ENCODE measurements at regions not wholly inside any gene's neighbourhood (a gene's known extent, or its start where the extent isn't known, plus 50 kb on each side); places are given as distances from the start of the nearest gene placed in this dataset.
"Not testable (repeated sequence)": the region's sequence is repeated elsewhere in the genome, so short reads cannot be mapped to it uniquely, and the experiment has no call there.

GRCh38 chr14:106268013-106268727, 741.8 kb downstream of the TMEM121 start:
- H3K36me3 ChIP-seq (ENCODE audit: control insufficient read depth, insufficient read depth, low read length), result no peaks in the 10 kb centered on the region
- no peak for DNase-seq
- H3K9me3 ChIP-seq (ENCODE audit: control insufficient read depth, low read depth, low read length), result peaks cover 2% of the 10 kb centered on the region
- no peak overlapping the region for H3K4me3 ChIP-seq (ENCODE audit: low read length)
- H3K27me3 ChIP-seq (ENCODE audit: control insufficient read depth, insufficient read depth, low read length), result no peaks in the 10 kb centered on the region
- H3K27ac ChIP-seq (ENCODE audit: low read length), result no peak overlapping the region
- no CpG with 5 or more reads among the region's 17 CpGs for WGBS (ENCODE audit: insufficient coverage, low lambda C conversion rate)
- no peaks in the 10 kb centered on the region for H3K4me1 ChIP-seq (ENCODE audit: control insufficient read depth, insufficient read depth, low read length)

- H3K4me3 ChIP-seq (ENCODE audit: low read length), result no peak overlapping the region
- H3K4me1 ChIP-seq (ENCODE audit: control insufficient read depth, insufficient read depth, low read length), result no peaks in the 10 kb centered on the region
- no peaks in the 10 kb centered on the region for H3K27me3 ChIP-seq (ENCODE audit: control insufficient read depth, insufficient read depth, low read length)
- H3K27ac ChIP-seq (ENCODE audit: low read length), result no peak overlapping the region
- peaks cover 2% of the 10 kb centered on the region for H3K9me3 ChIP-seq (ENCODE audit: control insufficient read depth, low read depth, low read length)
- H3K36me3 ChIP-seq (ENCODE audit: control insufficient read depth, insufficient read depth, low read length), result no peaks in the 10 kb centered on the region
- WGBS (ENCODE audit: insufficient coverage, low lambda C conversion rate), result 67% methylated on average over 1 of the region's 2 CpGs
- DNase-seq, result no peak
These were observed 742.6 kb downstream of the TMEM121 start for GRCh38 chr14:106269029-106269428.

- Histone ChIP-seq H3K27ac (ENCODE audit: low read length) (no peak overlapping the region), H3K36me3 (ENCODE audit: control insufficient read depth, insufficient read depth, low read length) (no peaks in the 10 kb centered on the region), H3K4me1 (ENCODE audit: control insufficient read depth, insufficient read depth, low read length) (no peaks in the 10 kb centered on the region), H3K27me3 (ENCODE audit: control insufficient read depth, insufficient read depth, low read length) (no peaks in the 10 kb centered on the region), H3K4me3 (ENCODE audit: low read length) (no peak overlapping the region), H3K9me3 (ENCODE audit: control insufficient read depth, low read depth, low read length) (peaks cover 2% of the 10 kb centered on the region)
- no peak for DNase-seq
- no CpG with 5 or more reads among the region's 12 CpGs for WGBS (ENCODE audit: insufficient coverage, low lambda C conversion rate)
These were observed 743.2 kb downstream of the TMEM121 start for GRCh38 chr14:106269451-106270204.

GRCh38 chr14:106270476-106271121, 744.2 kb downstream of the TMEM121 start:
- H3K27me3 ChIP-seq (ENCODE audit: control insufficient read depth, insufficient read depth, low read length); H3K9me3 ChIP-seq (ENCODE audit: control insufficient read depth, low read depth, low read length); H3K27ac ChIP-seq (ENCODE audit: low read length); DNase-seq; H3K4me1 ChIP-seq (ENCODE audit: control insufficient read depth, insufficient read depth, low read length); H3K36me3 ChIP-seq (ENCODE audit: control insufficient read depth, insufficient read depth, low read length); H3K4me3 ChIP-seq (ENCODE audit: low read length): not testable (repeated sequence)
- WGBS (ENCODE audit: insufficient coverage, low lambda C conversion rate), result 44% methylated on average over 1 of the region's 4 CpGs

- WGBS (ENCODE audit: insufficient coverage, low lambda C conversion rate), result no CpG with 5 or more reads among the region's 12 CpGs
- Histone ChIP-seq H3K4me3 (ENCODE audit: low read length) (no peak overlapping the region), H3K27me3 (ENCODE audit: control insufficient read depth, insufficient read depth, low read length) (no peaks in the 10 kb centered on the region), H3K9me3 (ENCODE audit: control insufficient read depth, low read depth, low read length) (no peaks in the 10 kb centered on the region), H3K4me1 (ENCODE audit: control insufficient read depth, insufficient read depth, low read length) (no peaks in the 10 kb centered on the region), H3K27ac (ENCODE audit: low read length) (no peak overlapping the region), H3K36me3 (ENCODE audit: control insufficient read depth, insufficient read depth, low read length) (no peaks in the 10 kb centered on the region)
- no peak for DNase-seq
These were observed 750.2 kb downstream of the TMEM121 start for GRCh38 chr14:106276326-106277267.

GRCh38 chr14:106277503-106277902, 751.1 kb downstream of the TMEM121 start:
- no peaks in the 10 kb centered on the region for H3K27me3 ChIP-seq (ENCODE audit: control insufficient read depth, insufficient read depth, low read length)
- H3K27ac ChIP-seq (ENCODE audit: low read length), result no peak overlapping the region
- H3K36me3 ChIP-seq (ENCODE audit: control insufficient read depth, insufficient read depth, low read length), result no peaks in the 10 kb centered on the region
- no peak for DNase-seq
- H3K4me1 ChIP-seq (ENCODE audit: control insufficient read depth, insufficient read depth, low read length), result no peaks in the 10 kb centered on the region
- no peaks in the 10 kb centered on the region for H3K9me3 ChIP-seq (ENCODE audit: control insufficient read depth, low read depth, low read length)
- no peak overlapping the region for H3K4me3 ChIP-seq (ENCODE audit: low read length)
- 100% methylated on average over 1 of the region's 3 CpGs for WGBS (ENCODE audit: insufficient coverage, low lambda C conversion rate)

GRCh38 chr14:106280876-106281275, 754.5 kb downstream of the TMEM121 start:
- DNase-seq, result no peak
- no peaks in the 10 kb centered on the region for H3K36me3 ChIP-seq (ENCODE audit: control insufficient read depth, insufficient read depth, low read length)
- no peaks in the 10 kb centered on the region for H3K27me3 ChIP-seq (ENCODE audit: control insufficient read depth, insufficient read depth, low read length)
- peaks cover 3% of the 10 kb centered on the region for H3K9me3 ChIP-seq (ENCODE audit: control insufficient read depth, low read depth, low read length)
- H3K4me1 ChIP-seq (ENCODE audit: control insufficient read depth, insufficient read depth, low read length), result no peaks in the 10 kb centered on the region
- no peak overlapping the region for H3K4me3 ChIP-seq (ENCODE audit: low read length)
- no peak overlapping the region for H3K27ac ChIP-seq (ENCODE audit: low read length)

- no peaks in the 10 kb centered on the region for H3K36me3 ChIP-seq (ENCODE audit: control insufficient read depth, insufficient read depth, low read length)
- peaks cover 9% of the 10 kb centered on the region for H3K9me3 ChIP-seq (ENCODE audit: control insufficient read depth, low read depth, low read length)
- WGBS (ENCODE audit: insufficient coverage, low lambda C conversion rate), result 93% methylated on average over 3 of the region's 41 CpGs
- H3K27ac ChIP-seq (ENCODE audit: low read length), result no peak overlapping the region
- no peak overlapping the region for H3K4me3 ChIP-seq (ENCODE audit: low read length)
- no peaks in the 10 kb centered on the region for H3K4me1 ChIP-seq (ENCODE audit: control insufficient read depth, insufficient read depth, low read length)
- H3K27me3 ChIP-seq (ENCODE audit: control insufficient read depth, insufficient read depth, low read length), result no peaks in the 10 kb centered on the region
- no peak for DNase-seq
These were observed 760.4 kb downstream of the TMEM121 start for GRCh38 chr14:106286697-106287290.

- no peak for DNase-seq
- Histone ChIP-seq H3K4me1 (ENCODE audit: control insufficient read depth, insufficient read depth, low read length) (no peaks in the 10 kb centered on the region), H3K9me3 (ENCODE audit: control insufficient read depth, low read depth, low read length) (peaks cover 9% of the 10 kb centered on the region), H3K27me3 (ENCODE audit: control insufficient read depth, insufficient read depth, low read length) (no peaks in the 10 kb centered on the region), H3K4me3 (ENCODE audit: low read length) (no peak overlapping the region), H3K36me3 (ENCODE audit: control insufficient read depth, insufficient read depth, low read length) (no peaks in the 10 kb centered on the region), H3K27ac (ENCODE audit: low read length) (no peak overlapping the region)
- 72% methylated on average over 12 of the region's 29 CpGs for whole genome bisulfite sequencing (ENCODE audit: insufficient coverage, low lambda C conversion rate)
These were observed 761.1 kb downstream of the TMEM121 start for GRCh38 chr14:106287506-106287905.

Data from large intestine (tissue), 3 donors.